ENCODE measurements at regions not wholly inside any gene's neighbourhood (a gene's known extent, or its start where the extent isn't known, plus 50 kb on each side); places are given as distances from the start of the nearest gene placed in this dataset.
A peak's percentile ranks its signal among the peaks of the same experiment; 100 is the strongest.

- no peak for TF ChIP-seq CEBPB (IDR thresholded peaks at IDR 0.05)
- no peak for TF ChIP-seq REST (IDR thresholded peaks at IDR 0.05; ENCODE audit: low read depth)
- TF ChIP-seq EGR1 (IDR thresholded peaks at IDR 0.05): no peak
- no peak for TF ChIP-seq MAX (IDR thresholded peaks at IDR 0.05)
- no peak for TF ChIP-seq ZBTB7A (IDR thresholded peaks at IDR 0.05; ENCODE audit: low read depth)
- TF ChIP-seq EP300 (IDR thresholded peaks at IDR 0.05; ENCODE audit: borderline replicate concordance): no peak
- no peak for TF ChIP-seq TEAD4 (IDR thresholded peaks at IDR 0.05)
- no peak for TF ChIP-seq FOXM1 (IDR thresholded peaks at IDR 0.05; ENCODE audit: borderline replicate concordance, low read depth)
- TF ChIP-seq RAD21 (IDR thresholded peaks at IDR 0.05; ENCODE audit: low read depth): no peak
- TF ChIP-seq NFIC (IDR thresholded peaks at IDR 0.05): no peak
- no peak for TF ChIP-seq TAF1 (IDR thresholded peaks at IDR 0.05; ENCODE audit: low read depth)
- TF ChIP-seq TCF12 (IDR thresholded peaks at IDR 0.05; ENCODE audit: low read depth): no peak
- TF ChIP-seq USF1 (IDR thresholded peaks at IDR 0.05): no peak
- TF ChIP-seq YY1 (IDR thresholded peaks at IDR 0.05; ENCODE audit: low read depth): no peak
- no peak for TF ChIP-seq CREB1 (IDR thresholded peaks at IDR 0.05; ENCODE audit: low read depth)
Measured at GRCh38 chr1:102466487-102466886, 469.8 kb upstream of the OLFM3 start.

GRCh38 chr1:102463328-102463727 is 466.6 kb upstream of the OLFM3 start:
- TF ChIP-seq RAD21 (IDR thresholded peaks at IDR 0.05; ENCODE audit: low read depth): no peak
- TF ChIP-seq USF1 (IDR thresholded peaks at IDR 0.05): no peak
- no peak for TF ChIP-seq EGR1 (IDR thresholded peaks at IDR 0.05)
- no peak for TF ChIP-seq FOXM1 (IDR thresholded peaks at IDR 0.05; ENCODE audit: borderline replicate concordance, low read depth)
- no peak for TF ChIP-seq TCF12 (IDR thresholded peaks at IDR 0.05; ENCODE audit: low read depth)
- TF ChIP-seq NFIC (IDR thresholded peaks at IDR 0.05): no peak
- no peak for TF ChIP-seq YY1 (IDR thresholded peaks at IDR 0.05; ENCODE audit: low read depth)
- no peak for TF ChIP-seq TEAD4 (IDR thresholded peaks at IDR 0.05)

GRCh38 chr1:102435483-102435882 is 438.8 kb upstream of the OLFM3 start:
- no peak for TF ChIP-seq YY1 (IDR thresholded peaks at IDR 0.05; ENCODE audit: low read depth)
- TF ChIP-seq EGR1 (IDR thresholded peaks at IDR 0.05): no peak
- TF ChIP-seq FOXM1 (IDR thresholded peaks at IDR 0.05; ENCODE audit: borderline replicate concordance, low read depth): no peak
- no peak for TF ChIP-seq EP300 (IDR thresholded peaks at IDR 0.05; ENCODE audit: borderline replicate concordance)
- TF ChIP-seq TCF12 (IDR thresholded peaks at IDR 0.05; ENCODE audit: low read depth): no peak
- no peak for TF ChIP-seq NFIC (IDR thresholded peaks at IDR 0.05)
- no peak for TF ChIP-seq MAX (IDR thresholded peaks at IDR 0.05)
- no peak for TF ChIP-seq TAF1 (IDR thresholded peaks at IDR 0.05; ENCODE audit: low read depth)
- TF ChIP-seq REST (IDR thresholded peaks at IDR 0.05; ENCODE audit: low read depth): no peak
- TF ChIP-seq ZBTB7A (IDR thresholded peaks at IDR 0.05; ENCODE audit: low read depth): no peak
- TF ChIP-seq RAD21 (IDR thresholded peaks at IDR 0.05; ENCODE audit: low read depth): no peak
- no peak for TF ChIP-seq CREB1 (IDR thresholded peaks at IDR 0.05; ENCODE audit: low read depth)
- no peak for TF ChIP-seq USF1 (IDR thresholded peaks at IDR 0.05)
- TF ChIP-seq TEAD4 (IDR thresholded peaks at IDR 0.05): no peak
- TF ChIP-seq CEBPB (IDR thresholded peaks at IDR 0.05): no peak

- peak; percentile 33; the same call in 1 of the 2 replicates for TF ChIP-seq MAX (IDR thresholded peaks at IDR 0.05)
- no peak for TF ChIP-seq TCF12 (IDR thresholded peaks at IDR 0.05; ENCODE audit: low read depth)
- TF ChIP-seq RAD21 (IDR thresholded peaks at IDR 0.05; ENCODE audit: low read depth): peak; percentile 76
Measured at GRCh38 chr1:102434421-102434820, 437.7 kb upstream of the OLFM3 start.

GRCh38 chr1:102431253-102431652 is 434.5 kb upstream of the OLFM3 start:
- no peak for TF ChIP-seq TAF1 (IDR thresholded peaks at IDR 0.05; ENCODE audit: low read depth)
- no peak for TF ChIP-seq NFIC (IDR thresholded peaks at IDR 0.05)
- no peak for TF ChIP-seq FOXM1 (IDR thresholded peaks at IDR 0.05; ENCODE audit: borderline replicate concordance, low read depth)
- TF ChIP-seq TCF12 (IDR thresholded peaks at IDR 0.05; ENCODE audit: low read depth): no peak
- no peak for TF ChIP-seq RAD21 (IDR thresholded peaks at IDR 0.05; ENCODE audit: low read depth)
- no peak for TF ChIP-seq TEAD4 (IDR thresholded peaks at IDR 0.05)
- TF ChIP-seq YY1 (IDR thresholded peaks at IDR 0.05; ENCODE audit: low read depth): no peak
- TF ChIP-seq MAX (IDR thresholded peaks at IDR 0.05): no peak
- no peak for TF ChIP-seq EP300 (IDR thresholded peaks at IDR 0.05; ENCODE audit: borderline replicate concordance)
- TF ChIP-seq CEBPB (IDR thresholded peaks at IDR 0.05): no peak
- no peak for TF ChIP-seq EGR1 (IDR thresholded peaks at IDR 0.05)
- TF ChIP-seq CREB1 (IDR thresholded peaks at IDR 0.05; ENCODE audit: low read depth): no peak
- no peak for TF ChIP-seq REST (IDR thresholded peaks at IDR 0.05; ENCODE audit: low read depth)
- no peak for TF ChIP-seq ZBTB7A (IDR thresholded peaks at IDR 0.05; ENCODE audit: low read depth)
- TF ChIP-seq USF1 (IDR thresholded peaks at IDR 0.05): no peak
